Mammary epithelial cell (primary cell): ENCODE measurements at regions not wholly inside any gene's neighbourhood (a gene's known extent, or its start where the extent isn't known, plus 50 kb on each side); places are given as distances from the start of the nearest gene placed in this dataset.

Experiments
- CTCF ChIP-seq, 2 donors: IDR thresholded peaks in 1 of 2; conservative IDR thresholded peaks in 1 of 2; 2 replicates each; pipeline ENCODE4 v1.5.1; 2011 to 2012; ENCODE audit warnings: inconsistent platforms in 2 of 2, low read length in 2 of 2, mild to moderate bottlenecking in 2 of 2, control low read depth in 1 of 2, low read depth in 1 of 2; ENCODE audit not compliant: insufficient read depth in 1 of 2; ENCODE audit errors: extremely low read depth in 1 of 2
- EZH2 ChIP-seq: IDR thresholded peaks from 2 replicates; pipeline ENCODE4 v1.6.1; 2012; ENCODE audit warnings: low read length, inconsistent platforms, borderline replicate concordance

- no peak for TF ChIP-seq CTCF (conservative IDR thresholded peaks at IDR 0.05 in 1 of 2, IDR thresholded peaks at IDR 0.05 in 1 of 2; ENCODE audit: extremely low read depth in 1 of 2, insufficient read depth in 1 of 2, low read depth in 1 of 2, low read length in 2 of 2)
- no peak for TF ChIP-seq EZH2
Observed at GRCh38 chr17:69606142-69606800, 191.8 kb downstream of the MAP2K6 start.
